NCI-H1105 (cell line): ENCODE measurements at regions not wholly inside any gene's neighbourhood (a gene's known extent, or its start where the extent isn't known, plus 50 kb on each side); places are given as distances from the start of the nearest gene placed in this dataset.

Experiments used
- DNase-seq: peaks from one replicate; lab custom pipeline; 2025; lab: John Stamatoyannopoulos, UW

DNA sequence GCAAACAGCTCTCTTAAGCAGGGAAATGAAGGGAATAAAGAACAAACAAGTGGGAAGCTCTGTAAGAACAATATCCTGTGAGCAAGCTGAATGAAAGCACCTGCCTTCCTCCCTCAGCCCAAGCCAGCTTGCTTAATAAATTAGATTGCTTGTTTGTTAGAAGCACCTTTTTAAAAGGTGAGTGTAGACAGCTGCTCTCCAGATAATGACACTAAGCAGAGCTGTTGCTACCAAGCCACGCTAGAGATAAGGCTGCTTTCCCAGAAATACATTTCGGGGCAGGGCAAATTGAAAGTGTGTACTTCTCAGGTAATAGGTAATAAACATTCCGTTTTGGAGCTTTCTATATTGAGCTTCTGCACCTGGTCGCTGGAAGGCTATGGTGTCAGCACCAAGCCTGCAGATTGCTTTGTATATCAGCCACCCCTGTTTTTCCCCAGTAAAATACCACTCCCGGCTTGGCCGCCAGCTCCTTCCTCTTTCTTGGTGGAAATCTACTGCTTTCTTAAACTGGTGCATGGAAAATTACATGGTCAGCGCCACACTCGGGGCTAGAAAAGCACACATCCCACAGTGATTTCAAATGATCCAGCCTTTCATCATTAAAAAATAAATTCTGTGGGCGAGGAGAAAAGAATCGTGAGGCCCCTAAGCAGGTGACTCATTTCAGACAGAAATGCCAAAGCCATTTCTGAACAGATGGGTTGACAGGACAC is 151.3 kb downstream of the ETS2 start:
- peak; percentile 96 for DNase-seq

DNA sequence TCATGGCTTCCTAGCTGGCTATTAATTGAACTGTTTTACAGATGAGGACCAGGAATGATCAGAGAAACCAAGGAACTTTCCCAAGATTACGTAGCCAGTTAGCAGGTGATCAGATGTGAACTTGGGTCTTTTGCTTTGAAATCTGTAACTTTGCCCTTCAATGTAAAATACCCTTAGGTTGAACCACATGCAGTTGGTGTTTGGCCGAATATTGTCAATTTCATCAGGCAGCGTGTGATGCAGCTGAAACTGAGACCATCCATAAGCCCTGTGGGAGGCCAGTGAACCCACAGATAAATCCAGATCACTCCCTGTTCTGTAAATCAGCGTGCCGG is 150.8 kb downstream of the ETS2 start:
- DNase-seq, result no peak

DNA sequence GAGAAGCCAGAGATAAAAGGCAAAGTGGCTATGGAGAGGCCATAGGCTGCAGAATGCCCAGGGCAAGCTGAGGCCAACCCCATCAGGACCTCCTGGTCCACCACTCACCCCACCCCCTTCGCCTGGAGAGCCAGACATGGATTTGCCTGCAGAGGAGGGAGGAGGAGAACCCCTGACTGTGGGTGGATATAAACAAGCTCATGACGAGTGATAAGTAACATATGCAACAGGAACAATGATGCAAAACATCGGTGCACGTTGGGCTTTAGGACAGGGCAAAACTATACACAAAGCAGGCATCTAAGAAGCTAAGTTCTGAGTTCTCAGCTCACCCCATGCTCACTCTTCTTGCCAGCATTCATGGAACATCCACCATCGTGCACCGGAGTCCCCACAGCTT is 150.3 kb downstream of the ETS2 start:
- DNase-seq, result no peak

DNA sequence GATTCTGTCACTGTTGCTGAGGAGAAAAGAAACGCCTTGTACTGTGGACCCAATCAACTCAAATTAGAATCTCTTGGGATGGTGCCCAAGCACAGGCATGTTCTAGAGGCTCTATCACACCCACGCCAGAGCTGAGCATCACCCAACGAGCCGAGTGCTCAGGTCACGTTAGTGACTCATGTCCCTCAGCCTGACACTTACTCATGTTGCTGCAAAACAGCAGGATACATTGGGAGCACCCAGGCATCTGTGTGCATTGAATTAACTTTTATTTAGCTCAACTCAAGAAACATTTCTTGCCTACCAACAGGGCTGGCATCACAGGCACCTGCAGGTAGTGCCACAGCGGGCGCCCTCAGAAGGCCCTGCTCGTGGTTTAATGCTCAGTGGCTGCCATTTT is 149.8 kb downstream of the ETS2 start:
- no peak for DNase-seq

- peak; percentile 25 for DNase-seq
Measured at GRCh38 chr21:38954588-38955004, 148.9 kb downstream of the ETS2 start.

- no peak for DNase-seq
Measured at GRCh38 chr21:38953516-38953915, 147.8 kb downstream of the ETS2 start.

DNA sequence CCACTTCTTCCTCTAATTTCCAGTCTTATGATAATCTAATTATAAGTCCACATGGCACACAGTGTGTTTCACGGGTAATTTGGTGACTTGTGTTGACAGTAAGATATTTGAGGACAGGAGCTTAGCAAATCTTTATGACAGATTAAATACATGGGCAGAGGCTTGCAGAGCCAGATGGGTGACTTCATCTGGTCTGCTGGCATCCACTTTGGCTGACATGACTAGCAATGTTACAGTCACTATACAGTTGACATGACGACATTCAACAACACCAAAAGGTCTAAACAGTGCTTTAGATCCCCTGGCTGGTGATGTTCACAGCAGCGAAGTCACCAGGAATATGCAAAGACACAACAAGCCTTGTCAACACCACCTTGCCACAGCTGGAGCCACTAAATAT is 147.2 kb downstream of the ETS2 start:
- no peak for DNase-seq

GRCh38 chr21:38951095-38951730 is 145.5 kb downstream of the ETS2 start:
- no peak for DNase-seq

DNA sequence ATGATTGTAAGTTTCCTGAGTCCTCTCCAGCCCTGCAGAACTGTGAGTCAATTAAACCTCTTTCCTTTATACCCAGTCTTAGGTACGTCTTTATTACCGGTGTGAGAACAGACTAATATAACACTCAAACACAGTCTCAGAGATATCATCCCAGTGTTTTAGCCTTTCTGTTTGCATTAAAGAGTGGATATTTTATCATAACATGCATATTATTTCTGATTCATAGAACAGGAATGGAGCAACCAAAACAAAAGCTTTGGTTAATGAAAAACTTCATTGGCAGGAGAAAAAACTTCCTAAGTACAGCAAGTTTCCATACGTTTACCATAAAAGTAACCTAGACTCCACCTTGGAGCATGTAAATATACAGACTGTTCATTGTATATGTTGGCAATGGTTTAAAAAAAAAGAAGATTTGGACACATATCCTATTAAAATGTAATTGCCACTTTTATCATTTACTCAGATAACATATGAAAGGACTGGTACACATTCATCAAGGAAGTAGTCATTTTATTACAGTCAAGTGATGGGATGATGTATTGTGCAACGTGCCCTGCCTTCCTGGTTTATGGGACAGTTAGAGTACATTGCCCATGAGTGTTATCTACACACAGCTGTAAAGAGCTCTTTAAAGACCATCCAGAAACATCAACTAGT is 144.8 kb downstream of the ETS2 start:
- no peak for DNase-seq

- DNase-seq, result no peak
Measured at GRCh38 chr21:38949070-38949380, 143.3 kb downstream of the ETS2 start.

- DNase-seq, result no peak
Measured at GRCh38 chr21:38948377-38949069, 142.8 kb downstream of the ETS2 start.

DNA sequence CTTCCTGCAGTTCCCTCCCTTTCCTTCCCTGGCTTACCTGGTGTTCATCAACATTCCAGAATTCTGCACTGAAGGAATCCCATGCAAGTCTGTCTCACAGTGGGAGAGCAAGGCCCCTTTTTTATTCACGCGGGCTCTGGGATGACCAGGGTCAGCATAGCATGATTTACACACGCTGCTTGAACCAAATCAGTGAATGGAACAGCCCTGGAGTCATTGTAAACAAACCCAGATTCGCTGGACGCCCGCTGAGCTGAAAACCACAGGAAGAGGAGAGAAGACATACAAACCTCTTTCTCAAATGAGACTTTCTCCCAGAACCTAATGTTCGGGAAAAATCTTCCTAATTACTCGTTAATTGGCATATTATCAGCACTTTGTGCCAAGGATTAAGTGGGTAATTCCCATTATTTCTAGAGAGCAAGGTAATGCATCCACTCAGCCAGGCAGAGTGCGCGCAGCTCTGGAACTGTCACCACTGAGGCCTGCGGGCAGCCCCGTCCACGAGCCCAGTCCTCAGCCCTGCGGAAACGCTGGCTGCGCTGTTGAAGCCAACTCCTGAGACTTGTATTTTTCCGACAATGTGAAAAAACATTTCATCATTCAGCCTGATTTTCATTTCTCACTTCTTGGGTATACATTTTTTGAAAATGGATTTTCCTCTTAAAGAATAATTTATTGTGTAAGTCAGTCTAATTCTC is 140.0 kb downstream of the ETS2 start:
- DNase-seq, result peak; percentile 29

DNA sequence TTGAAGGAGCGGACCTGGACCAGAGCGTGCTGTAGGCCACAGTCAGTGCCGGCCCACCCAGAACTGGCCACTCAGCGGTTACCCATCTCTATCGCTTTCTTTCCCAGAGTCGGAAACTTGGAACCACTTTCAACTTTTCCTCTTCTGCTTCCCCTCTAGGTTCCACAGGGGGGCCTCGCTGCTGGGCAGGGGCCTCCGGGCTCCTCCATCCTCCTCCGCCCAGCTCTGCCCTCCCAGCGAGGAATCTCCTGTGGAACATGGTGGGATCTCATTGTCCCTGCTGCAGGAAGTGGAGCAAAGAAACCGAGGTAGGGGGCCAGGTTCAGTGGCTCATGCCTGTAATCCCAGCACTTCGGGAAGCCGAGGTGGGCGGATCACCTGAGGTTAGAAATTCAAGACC is 139.2 kb downstream of the ETS2 start:
- no peak for DNase-seq

- DNase-seq, result no peak
Measured at GRCh38 chr21:38944402-38944801, 138.7 kb downstream of the ETS2 start.

GRCh38 chr21:38942748-38943211 is 137.1 kb downstream of the ETS2 start:
- no peak for DNase-seq

DNA sequence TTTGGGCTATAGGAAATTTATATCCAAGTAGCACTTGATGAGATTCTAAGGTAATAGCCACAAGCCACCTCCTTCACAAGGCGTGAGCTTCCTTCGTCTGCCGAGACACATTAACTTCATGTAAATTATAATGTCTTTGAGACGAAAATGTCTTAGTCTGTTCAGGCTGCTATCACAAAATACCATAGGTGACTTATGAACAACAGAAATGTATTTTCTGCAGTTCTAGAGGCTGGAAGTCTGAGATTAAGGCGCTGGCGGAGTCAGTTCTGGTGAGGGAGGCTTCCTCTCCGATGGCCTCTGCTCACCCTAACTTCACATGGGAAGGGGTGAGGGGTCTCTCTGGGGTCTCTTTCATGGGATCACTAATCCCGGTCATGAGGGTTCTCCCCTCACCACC is 133.0 kb downstream of the ETS2 start:
- DNase-seq, result no peak

GRCh38 chr21:38938343-38938742 is 132.6 kb downstream of the ETS2 start:
- DNase-seq, result peak; percentile 31

GRCh38 chr21:38937844-38938243 is 132.1 kb downstream of the ETS2 start:
- no peak for DNase-seq

DNA sequence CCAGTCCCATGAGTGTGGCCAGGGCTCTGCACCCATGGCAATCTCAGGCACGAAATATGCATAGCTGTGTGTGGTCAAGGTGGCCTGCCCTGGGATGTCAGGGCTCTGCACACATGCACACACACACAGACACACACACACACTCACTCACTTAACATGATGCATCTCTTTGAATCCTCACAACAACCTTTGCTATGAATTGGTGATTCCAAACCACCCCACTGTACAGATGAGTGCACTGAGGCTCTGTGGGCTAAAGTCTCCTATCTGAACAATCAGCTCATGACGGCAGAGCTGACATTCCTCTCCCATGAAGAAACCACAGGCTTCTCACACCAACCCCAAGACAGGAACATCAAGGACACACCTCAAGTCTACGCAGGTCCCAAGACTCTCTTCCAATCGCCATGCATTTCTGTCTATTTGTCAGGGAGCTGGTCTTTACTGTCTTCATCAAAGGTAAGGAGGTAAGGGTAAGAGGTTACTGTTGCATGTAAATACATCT is 131.6 kb downstream of the ETS2 start:
- DNase-seq, result no peak

DNA sequence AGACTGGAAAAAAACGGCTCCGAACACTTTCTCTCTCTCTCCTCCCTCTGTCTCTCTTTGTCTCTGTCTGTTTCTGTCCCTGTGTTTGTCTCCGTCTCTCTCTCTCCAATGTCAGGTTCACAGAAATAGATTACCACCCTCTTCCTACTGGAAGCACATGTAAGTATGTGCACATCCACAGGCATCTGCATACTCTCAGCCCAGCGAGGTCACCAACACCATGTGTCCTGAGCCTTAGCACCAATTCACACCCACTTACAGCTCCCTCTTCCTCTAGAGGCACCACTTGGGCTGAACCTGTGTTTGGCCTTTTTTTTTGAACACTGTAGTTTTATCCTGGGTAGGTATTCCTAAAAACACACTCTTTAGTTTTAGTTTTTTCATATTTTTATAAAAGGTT is 130.5 kb downstream of the ETS2 start:
- no peak for DNase-seq

GRCh38 chr21:38933731-38934130 is 128.0 kb downstream of the ETS2 start:
- DNase-seq, result no peak

DNA sequence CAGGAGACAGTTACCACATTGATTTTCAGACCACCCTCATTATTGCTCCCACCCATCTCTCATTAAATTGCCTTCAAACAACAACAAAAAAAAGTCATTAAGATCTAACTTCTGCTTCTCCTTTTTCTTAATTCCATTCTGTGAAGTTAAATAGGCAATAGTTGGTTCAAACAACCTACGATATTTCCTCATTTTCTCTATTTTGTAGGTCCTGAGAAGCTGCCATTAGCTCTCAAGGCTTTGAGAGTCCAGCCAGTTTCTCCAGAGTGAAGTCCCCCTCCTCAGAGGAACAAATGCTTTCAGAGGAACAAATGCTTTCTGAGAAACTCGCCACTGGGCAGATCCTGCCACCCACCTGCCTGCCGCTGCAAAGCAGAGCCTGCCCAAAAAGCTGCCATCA is 125.6 kb downstream of the ETS2 start:
- DNase-seq, result no peak
